Glutamatergic neuron (in vitro differentiated cells): ENCODE measurements at regions not wholly inside any gene's neighbourhood (a gene's known extent, or its start where the extent isn't known, plus 50 kb on each side); places are given as distances from the start of the nearest gene placed in this dataset.

ENCODE experiments used
- DNase-seq: peaks from one replicate; pipeline ENCODE4 v3.0.0; 2022
- H3K27ac Mint-ChIP-seq: one replicate; pipeline ENCODE4 v1.8.0; 2020; ENCODE audit warnings: mild to moderate bottlenecking, mixed read lengths, inconsistent platforms; ENCODE audit not compliant: unreplicated experiment
- H3K27me3 Mint-ChIP-seq: one replicate; pipeline ENCODE4 v1.8.0; 2020; ENCODE audit warnings: mild to moderate bottlenecking, moderate library complexity, mixed read lengths, inconsistent platforms; ENCODE audit not compliant: unreplicated experiment
- H3K36me3 Mint-ChIP-seq: one replicate; pipeline ENCODE4 v1.8.0; 2020; ENCODE audit warnings: mild to moderate bottlenecking, mixed read lengths, inconsistent platforms; ENCODE audit not compliant: unreplicated experiment
- H3K4me1 Mint-ChIP-seq: one replicate; pipeline ENCODE4 v1.8.0; 2020; ENCODE audit warnings: mild to moderate bottlenecking, low read depth, mixed read lengths, inconsistent platforms; ENCODE audit not compliant: unreplicated experiment
- H3K4me3 Mint-ChIP-seq: one replicate; pipeline ENCODE4 v1.8.0; 2020; ENCODE audit warnings: mild to moderate bottlenecking, mixed read lengths, inconsistent platforms; ENCODE audit not compliant: unreplicated experiment
- H3K9me3 Mint-ChIP-seq: one replicate; pipeline ENCODE4 v1.8.0; 2020; ENCODE audit warnings: mild to moderate bottlenecking, moderate library complexity, mixed read lengths, inconsistent platforms; ENCODE audit not compliant: unreplicated experiment
- CTCF ChIP-seq: fragments of 200-600 bp; sonication (generic); IDR thresholded peaks from one replicate; pipeline ENCODE4 v1.5.0; 2021; ENCODE audit not compliant: partially characterized antibody, unreplicated experiment

GRCh38 chr18:40388121-40388520 is 1566.9 kb upstream of the PIK3C3 start:
- Mint-ChIP-seq H3K27ac (no peak overlapping the region), H3K4me1 (no peaks in the 10 kb centered on the region), H3K4me3 (no peak overlapping the region)

GRCh38 chr18:40387130-40387787 is 1567.8 kb upstream of the PIK3C3 start:
- H3K36me3 Mint-ChIP-seq, result no peaks in the 10 kb centered on the region
- no peak overlapping the region for H3K27ac Mint-ChIP-seq
- no peak overlapping the region for H3K4me3 Mint-ChIP-seq
- H3K9me3 Mint-ChIP-seq, result no peaks in the 10 kb centered on the region
- peaks cover 3% of the 10 kb centered on the region for H3K27me3 Mint-ChIP-seq
- H3K4me1 Mint-ChIP-seq, result no peaks in the 10 kb centered on the region
- no peak for DNase-seq
- TF ChIP-seq CTCF, result no peak

More at GRCh38 chr18:40388121-40388520, 1566.9 kb upstream of the PIK3C3 start:
- TF ChIP-seq CTCF, result no peak
- H3K9me3 Mint-ChIP-seq, result no peaks in the 10 kb centered on the region
- H3K27me3 Mint-ChIP-seq, result peaks cover 3% of the 10 kb centered on the region
- no peak for DNase-seq
- no peaks in the 10 kb centered on the region for H3K36me3 Mint-ChIP-seq

GRCh38 chr18:40382197-40382596 is 1572.8 kb upstream of the PIK3C3 start:
- no peak overlapping the region for H3K4me3 Mint-ChIP-seq
- H3K9me3 Mint-ChIP-seq, result no peaks in the 10 kb centered on the region
- TF ChIP-seq CTCF, result no peak
- H3K27ac Mint-ChIP-seq, result no peak overlapping the region
- DNase-seq, result no peak
- H3K27me3 Mint-ChIP-seq, result no peaks in the 10 kb centered on the region
- H3K4me1 Mint-ChIP-seq, result peaks cover 4% of the 10 kb centered on the region
- no peaks in the 10 kb centered on the region for H3K36me3 Mint-ChIP-seq

GRCh38 chr18:40380686-40381439 is 1574.2 kb upstream of the PIK3C3 start:
- no peak overlapping the region for H3K4me3 Mint-ChIP-seq
- no peak for TF ChIP-seq CTCF
- no peaks in the 10 kb centered on the region for H3K9me3 Mint-ChIP-seq
- no peaks in the 10 kb centered on the region for H3K27me3 Mint-ChIP-seq
- H3K4me1 Mint-ChIP-seq, result peaks cover 4% of the 10 kb centered on the region
- peak; percentile 25 for DNase-seq
- H3K27ac Mint-ChIP-seq, result peak overlapping the region; percentile 57
- no peaks in the 10 kb centered on the region for H3K36me3 Mint-ChIP-seq

- no peaks in the 10 kb centered on the region for H3K36me3 Mint-ChIP-seq
- H3K27me3 Mint-ChIP-seq, result no peaks in the 10 kb centered on the region
Measured at GRCh38 chr18:40375837-40376236, 1579.2 kb upstream of the PIK3C3 start.

More at GRCh38 chr18:40375837-40376236, 1579.2 kb upstream of the PIK3C3 start:
- peaks cover 3% of the 10 kb centered on the region for H3K4me1 Mint-ChIP-seq
- H3K4me3 Mint-ChIP-seq, result no peak overlapping the region
- no peak for DNase-seq
- no peak for TF ChIP-seq CTCF
- no peaks in the 10 kb centered on the region for H3K9me3 Mint-ChIP-seq
- no peak overlapping the region for H3K27ac Mint-ChIP-seq
